ENCODE measurements at regions not wholly inside any gene's neighbourhood (a gene's known extent, or its start where the extent isn't known, plus 50 kb on each side); places are given as distances from the start of the nearest gene placed in this dataset.
A peak's percentile ranks its signal among the peaks of the same experiment; 100 is the strongest.

DNA sequence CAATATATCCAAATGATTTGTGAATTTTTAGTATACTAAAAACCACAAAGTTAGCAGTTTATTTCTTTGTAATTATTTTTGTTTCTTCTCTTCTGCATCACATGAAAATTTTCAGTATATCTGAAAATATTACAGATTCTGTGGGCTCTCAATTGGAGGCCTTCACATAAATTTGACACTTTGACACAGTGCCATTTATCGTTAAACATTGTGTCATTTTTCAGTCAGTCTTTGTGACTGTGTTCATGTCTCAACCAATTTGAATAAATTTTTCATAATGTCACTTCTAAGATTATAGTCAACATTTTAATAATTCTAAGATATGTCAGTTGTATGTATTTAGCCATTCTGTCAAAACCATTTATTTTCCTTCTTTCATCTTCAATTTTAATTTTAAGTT lies 1303.0 kb downstream of the LRFN5 start:
- Histone ChIP-seq H3K9me3 (ENCODE audit: low read depth, low read length, poor library complexity, severe bottlenecking) (no peaks in the 10 kb centered on the region), H3K4me3 (ENCODE audit: low read depth, low read length, poor library complexity, severe bottlenecking) (no peak overlapping the region), H3K4me1 (ENCODE audit: insufficient read depth, low read length, poor library complexity, severe bottlenecking) (no peaks in the 10 kb centered on the region), H3K27me3 (replicated peaks; ENCODE audit: insufficient read depth, low read depth, low read length, poor library complexity) (no peaks in the 10 kb centered on the region), H3K36me3 (ENCODE audit: insufficient read depth, low read length, poor library complexity, severe bottlenecking) (no peaks in the 10 kb centered on the region), H3K27ac (ENCODE audit: low read depth, low read length, poor library complexity, severe bottlenecking) (no peak overlapping the region)
- no peak for DNase-seq (ENCODE audit: low spot score)
- TF ChIP-seq EZH2 (IDR thresholded peaks at IDR 0.05; ENCODE audit: borderline replicate concordance, low read depth, low read length, poor library complexity, severe bottlenecking) = no peak
- TF ChIP-seq, protein P1, sequence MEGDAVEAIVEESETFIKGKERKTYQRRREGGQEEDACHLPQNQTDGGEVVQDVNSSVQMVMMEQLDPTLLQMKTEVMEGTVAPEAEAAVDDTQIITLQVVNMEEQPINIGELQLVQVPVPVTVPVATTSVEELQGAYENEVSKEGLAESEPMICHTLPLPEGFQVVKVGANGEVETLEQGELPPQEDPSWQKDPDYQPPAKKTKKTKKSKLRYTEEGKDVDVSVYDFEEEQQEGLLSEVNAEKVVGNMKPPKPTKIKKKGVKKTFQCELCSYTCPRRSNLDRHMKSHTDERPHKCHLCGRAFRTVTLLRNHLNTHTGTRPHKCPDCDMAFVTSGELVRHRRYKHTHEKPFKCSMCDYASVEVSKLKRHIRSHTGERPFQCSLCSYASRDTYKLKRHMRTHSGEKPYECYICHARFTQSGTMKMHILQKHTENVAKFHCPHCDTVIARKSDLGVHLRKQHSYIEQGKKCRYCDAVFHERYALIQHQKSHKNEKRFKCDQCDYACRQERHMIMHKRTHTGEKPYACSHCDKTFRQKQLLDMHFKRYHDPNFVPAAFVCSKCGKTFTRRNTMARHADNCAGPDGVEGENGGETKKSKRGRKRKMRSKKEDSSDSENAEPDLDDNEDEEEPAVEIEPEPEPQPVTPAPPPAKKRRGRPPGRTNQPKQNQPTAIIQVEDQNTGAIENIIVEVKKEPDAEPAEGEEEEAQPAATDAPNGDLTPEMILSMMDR (conservative IDR thresholded peaks at IDR 0.05; ENCODE audit: low read depth, low read length) = no peak
- CTCF ChIA-PET = no interaction called here
- intact Hi-C loops (cut with micrococcal nuclease; ENCODE audit: unreplicated experiment) = no loop called here
- BruUV-seq (replicated peaks) = no TSS peak
- POLR2A ChIA-PET (ENCODE audit: low non-redundant PET) = no interaction called here

DNA sequence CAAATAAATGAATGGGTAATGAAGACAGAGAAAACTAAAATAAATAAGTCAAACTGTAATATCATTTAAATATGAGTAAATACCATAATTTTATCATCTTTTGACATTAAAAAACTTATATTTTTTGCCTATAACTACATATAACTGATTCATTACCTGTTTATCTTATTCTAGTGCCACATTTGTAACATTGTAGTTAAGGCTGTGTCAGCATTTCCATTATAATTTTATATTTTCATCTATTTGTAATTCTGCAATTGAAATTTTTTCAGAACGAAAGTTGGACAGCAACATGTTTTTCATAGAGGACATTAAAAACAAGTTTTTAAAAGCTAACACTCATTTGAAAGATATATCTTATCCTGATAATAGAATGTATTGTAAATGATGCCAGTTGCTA lies 1286.5 kb downstream of the LRFN5 start:
- no peaks in the 10 kb centered on the region for H3K27me3 ChIP-seq (replicated peaks; ENCODE audit: insufficient read depth, low read depth, low read length, poor library complexity)
- H3K4me1 ChIP-seq (ENCODE audit: insufficient read depth, low read length, poor library complexity, severe bottlenecking) = no peaks in the 10 kb centered on the region
- intact Hi-C loops (cut with micrococcal nuclease; ENCODE audit: unreplicated experiment) = no loop called here
- H3K9me3 ChIP-seq (ENCODE audit: low read depth, low read length, poor library complexity, severe bottlenecking) = no peaks in the 10 kb centered on the region
- TF ChIP-seq EZH2 (IDR thresholded peaks at IDR 0.05; ENCODE audit: borderline replicate concordance, low read depth, low read length, poor library complexity, severe bottlenecking) = no peak
- TF ChIP-seq, protein P1 (conservative IDR thresholded peaks at IDR 0.05; ENCODE audit: low read depth, low read length) = no peak
- H3K27ac ChIP-seq (ENCODE audit: low read depth, low read length, poor library complexity, severe bottlenecking) = no peak overlapping the region
- H3K4me3 ChIP-seq (ENCODE audit: low read depth, low read length, poor library complexity, severe bottlenecking) = no peak overlapping the region
- DNase-seq (ENCODE audit: low spot score) = no peak
- ChIA-PET POLR2A (ENCODE audit: low non-redundant PET) (no interaction called here), CTCF (no interaction called here)
- BruUV-seq (replicated peaks) = no TSS peak
- H3K36me3 ChIP-seq (ENCODE audit: insufficient read depth, low read length, poor library complexity, severe bottlenecking) = no peaks in the 10 kb centered on the region

DNA sequence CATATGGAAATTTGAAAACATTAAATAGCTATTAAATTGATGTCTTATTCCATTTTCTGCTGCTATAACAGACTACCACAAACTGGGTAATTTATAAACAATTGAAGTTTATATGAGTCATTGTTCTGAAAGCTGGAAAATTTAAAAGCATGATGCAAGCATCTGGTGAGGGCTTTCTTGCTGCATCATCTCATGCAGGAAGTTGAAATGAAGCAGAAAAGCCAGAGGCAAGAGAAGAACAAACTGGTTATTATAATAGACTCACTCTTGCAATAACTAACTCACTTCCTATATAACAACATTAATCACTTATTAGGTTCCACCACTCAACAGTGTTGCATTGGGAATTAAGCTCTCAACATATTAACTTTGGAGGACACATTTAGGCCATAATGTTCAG lies 1277.4 kb downstream of the LRFN5 start:
- H3K27ac ChIP-seq (ENCODE audit: low read depth, low read length, poor library complexity, severe bottlenecking) = no peak overlapping the region
- peaks cover 6% of the 10 kb centered on the region for H3K4me1 ChIP-seq (ENCODE audit: insufficient read depth, low read length, poor library complexity, severe bottlenecking)
- no peaks in the 10 kb centered on the region for H3K9me3 ChIP-seq (ENCODE audit: low read depth, low read length, poor library complexity, severe bottlenecking)
- BruUV-seq (replicated peaks) = no TSS peak
- H3K4me3 ChIP-seq (ENCODE audit: low read depth, low read length, poor library complexity, severe bottlenecking) = no peak overlapping the region
- DNase-seq (ENCODE audit: low spot score) = peak; percentile 70
- ChIA-PET POLR2A (ENCODE audit: low non-redundant PET) (no interaction called here), CTCF (no interaction called here)
- intact Hi-C loops (cut with micrococcal nuclease; ENCODE audit: unreplicated experiment) = loop anchor here (10.0 kb wide), 1 partner anchor 1259 kb away; no protein-coding TSS in a partner anchor
- TF ChIP-seq, protein P1 (conservative IDR thresholded peaks at IDR 0.05; ENCODE audit: low read depth, low read length) = no peak
- no peak for TF ChIP-seq EZH2 (IDR thresholded peaks at IDR 0.05; ENCODE audit: borderline replicate concordance, low read depth, low read length, poor library complexity, severe bottlenecking)
- H3K36me3 ChIP-seq (ENCODE audit: insufficient read depth, low read length, poor library complexity, severe bottlenecking) = no peaks in the 10 kb centered on the region
- no peaks in the 10 kb centered on the region for H3K27me3 ChIP-seq (replicated peaks; ENCODE audit: insufficient read depth, low read depth, low read length, poor library complexity)
